Activated naive CD8-positive, alpha-beta T cell treated with anti-CD3 and anti-CD28 coated beads, Interleukin-2, amount 10 ng/mL, durations not matched to agents 7 days and 5 days (primary cell): ENCODE measurements at regions not wholly inside any gene's neighbourhood (a gene's known extent, or its start where the extent isn't known, plus 50 kb on each side); places are given as distances from the start of the nearest gene placed in this dataset.

Experiments
- ATAC-seq: fragments of 150-1000 bp; cut with Tn5 transposase; one replicate; pipeline ENCODE4 v1.10.0; 2021; ENCODE audit warnings: low read depth, moderate library complexity
- POLR2A ChIA-PET: fragments of 350-600 bp; sonication (Branson Sonifier 250); formaldehyde crosslinking; loops from one replicate; lab custom pipeline; 2021; ENCODE audit warnings: antibody characterized with exemption; lab: Charles Lee
- DNase-seq: peaks from one replicate; pipeline ENCODE4 v3.0.0; 2021
- H3K27ac Mint-ChIP-seq: one replicate; pipeline ENCODE4 v1.8.0; 2022; ENCODE audit warnings: mild to moderate bottlenecking, mixed read lengths
- H3K27me3 Mint-ChIP-seq: one replicate; pipeline ENCODE4 v1.8.0; 2022; ENCODE audit warnings: mild to moderate bottlenecking, moderate library complexity, mixed read lengths
- H3K36me3 Mint-ChIP-seq: one replicate; pipeline ENCODE4 v1.8.0; 2021; ENCODE audit warnings: mild to moderate bottlenecking, mixed read lengths
- H3K4me1 Mint-ChIP-seq: one replicate; pipeline ENCODE4 v1.8.0; 2021; ENCODE audit warnings: mixed read lengths
- H3K4me3 Mint-ChIP-seq: one replicate; pipeline ENCODE4 v1.8.0; 2022; ENCODE audit warnings: mild to moderate bottlenecking, moderate library complexity, mixed read lengths
- H3K9me3 Mint-ChIP-seq: one replicate; pipeline ENCODE4 v1.8.0; 2021; ENCODE audit warnings: mixed read lengths

- no peak overlapping the region for H3K27ac Mint-ChIP-seq
- no peak overlapping the region for H3K4me3 Mint-ChIP-seq
- no peaks in the 10 kb centered on the region for H3K36me3 Mint-ChIP-seq
- POLR2A ChIA-PET = no interaction called here
- no peak for ATAC-seq
- H3K4me1 Mint-ChIP-seq = no peaks in the 10 kb centered on the region
- DNase-seq = no peak
- peaks cover 22% of the 10 kb centered on the region for H3K27me3 Mint-ChIP-seq
- H3K9me3 Mint-ChIP-seq = peaks cover 4% of the 10 kb centered on the region
Observed at GRCh38 chr14:75374911-75375310, 52.9 kb upstream of the JDP2 start.

- Mint-ChIP-seq H3K27me3 (peaks cover 22% of the 10 kb centered on the region), H3K4me1 (no peaks in the 10 kb centered on the region), H3K36me3 (no peaks in the 10 kb centered on the region), H3K27ac (no peak overlapping the region), H3K4me3 (no peak overlapping the region), H3K9me3 (peaks cover 4% of the 10 kb centered on the region)
- ATAC-seq (no peak), DNase-seq (no peak)
- POLR2A ChIA-PET = no interaction called here
Observed at GRCh38 chr14:75375983-75376382, 51.8 kb upstream of the JDP2 start.
